GM18909 (cell line): ENCODE measurements at regions not wholly inside any gene's neighbourhood (a gene's known extent, or its start where the extent isn't known, plus 50 kb on each side); places are given as distances from the start of the nearest gene placed in this dataset.
"Not testable (repeated sequence)": the region's sequence is repeated elsewhere in the genome, so short reads cannot be mapped to it uniquely, and the experiment has no call there.

Experiments
- ATAC-seq: cut with Tn5 transposase; IDR thresholded peaks from one replicate; pipeline ENCODE4 v1.9.1; 2021; ENCODE audit warnings: mild to moderate bottlenecking; ENCODE audit not compliant: unreplicated experiment, poor library complexity

GRCh38 chr13:82176751-82177150 lies 1705.5 kb downstream of the SLITRK1 start:
- no peak for ATAC-seq

- ATAC-seq: no peak
These were observed 1716.7 kb downstream of the SLITRK1 start for GRCh38 chr13:82165396-82166174.

- ATAC-seq: not testable (repeated sequence)
These were observed 1717.4 kb downstream of the SLITRK1 start for GRCh38 chr13:82164780-82165395.

GRCh38 chr13:82147526-82147925 lies 1734.7 kb downstream of the SLITRK1 start:
- ATAC-seq: no peak

GRCh38 chr13:82136880-82137279 lies 1745.4 kb downstream of the SLITRK1 start:
- no peak for ATAC-seq

- no peak for ATAC-seq
These were observed 1753.0 kb downstream of the SLITRK1 start for GRCh38 chr13:82129281-82129680.

- no peak for ATAC-seq
These were observed 1763.7 kb downstream of the SLITRK1 start for GRCh38 chr13:82118589-82118988.

GRCh38 chr13:82116422-82116989 lies 1765.8 kb downstream of the SLITRK1 start:
- ATAC-seq: no peak

GRCh38 chr13:82115391-82115790 lies 1766.9 kb downstream of the SLITRK1 start:
- ATAC-seq: no peak

- no peak for ATAC-seq
These were observed 1755.3 kb upstream of the SPRY2 start for GRCh38 chr13:82096256-82096655.

- ATAC-seq: no peak
These were observed 1751.4 kb upstream of the SPRY2 start for GRCh38 chr13:82092312-82092711.

- ATAC-seq: no peak
These were observed 1747.9 kb upstream of the SPRY2 start for GRCh38 chr13:82088781-82089180.

GRCh38 chr13:82076496-82076895 lies 1735.6 kb upstream of the SPRY2 start:
- no peak for ATAC-seq

GRCh38 chr13:82070416-82070815 lies 1729.5 kb upstream of the SPRY2 start:
- no peak for ATAC-seq

GRCh38 chr13:82062772-82063171 lies 1721.8 kb upstream of the SPRY2 start:
- ATAC-seq: no peak

- ATAC-seq: no peak
These were observed 1717.4 kb upstream of the SPRY2 start for GRCh38 chr13:82058364-82058763.

- not testable (repeated sequence) for ATAC-seq
These were observed 1704.4 kb upstream of the SPRY2 start for GRCh38 chr13:82045316-82045715.

- no peak for ATAC-seq
These were observed 1695.7 kb upstream of the SPRY2 start for GRCh38 chr13:82036602-82037001.

- ATAC-seq: no peak
These were observed 1670.4 kb upstream of the SPRY2 start for GRCh38 chr13:82011355-82011754.

GRCh38 chr13:82010780-82011179 lies 1669.9 kb upstream of the SPRY2 start:
- no peak for ATAC-seq

- ATAC-seq: no peak
These were observed 1661.8 kb upstream of the SPRY2 start for GRCh38 chr13:82002710-82003109.

- no peak for ATAC-seq
These were observed 1654.4 kb upstream of the SPRY2 start for GRCh38 chr13:81995316-81995715.
